AG09319 (cell line): ENCODE measurements at regions not wholly inside any gene's neighbourhood (a gene's known extent, or its start where the extent isn't known, plus 50 kb on each side); places are given as distances from the start of the nearest gene placed in this dataset.

Experiments used
- DNase-seq: peaks from one replicate; pipeline ENCODE4 v3.0.0-alpha.2; 2010; ENCODE audit warnings: low read depth; ENCODE audit errors: extremely low read depth
- CTCF ChIP-seq: IDR thresholded peaks from 2 replicates; pipeline ENCODE4 v1.5.1; 2011; ENCODE audit warnings: low read depth, mild to moderate bottlenecking, inconsistent platforms, low read length, moderate library complexity

GRCh38 chr16:77132051-77132618 is 58.9 kb upstream of the MON1B start:
- DNase-seq, result no peak
- no peak for TF ChIP-seq CTCF

- TF ChIP-seq CTCF, result no peak
- no peak for DNase-seq
Measured at GRCh38 chr16:77133706-77134105, 57.3 kb upstream of the MON1B start.

GRCh38 chr16:77137045-77137444 is 53.9 kb upstream of the MON1B start:
- no peak for DNase-seq

More at GRCh38 chr16:77137045-77137444, 53.9 kb upstream of the MON1B start:
- no peak for TF ChIP-seq CTCF
